IMR-90 (cell line): ENCODE measurements at regions not wholly inside any gene's neighbourhood (a gene's known extent, or its start where the extent isn't known, plus 50 kb on each side); places are given as distances from the start of the nearest gene placed in this dataset.
A peak's percentile ranks its signal among the peaks of the same experiment; 100 is the strongest.

ENCODE experiments used
- ATAC-seq: fragments of 200-7000 bp; cut with Tn5 transposase; 2 replicates; pipeline ENCODE4 v1.9.1; 2020; ENCODE audit warnings: low read depth, mild to moderate bottlenecking, moderate library complexity
- BruUV-seq: library from RNA; stranded (reverse); fragments of 400-500 nt; replicated peaks from 2 replicates; lab custom pipeline; 2021; lab: Mats Ljungman, UMichigan
- CTCF ChIA-PET: fragments of 300-600 bp; formaldehyde crosslinking; extraction: SDS; loops from one replicate; lab custom pipeline; 2021; ENCODE audit warnings: antibody characterized with exemption; lab: Yijun Ruan, JAX
- POLR2A ChIA-PET: fragments of 300-600 bp; sonication (Branson Sonifier 250); formaldehyde crosslinking; loops from one replicate; lab custom pipeline; 2022; ENCODE audit warnings: antibody characterized with exemption; ENCODE audit not compliant: unreplicated experiment; lab: Charles Lee
- DNase-seq: peaks from one replicate; pipeline ENCODE4 v3.0.0; 2013
- H2AFZ ChIP-seq: replicated peaks from 2 replicates; pipeline ENCODE3; 2013; ENCODE audit warnings: low read length, mild to moderate bottlenecking; ENCODE audit not compliant: poor library complexity
- H2AK5ac ChIP-seq: 2 replicates; pipeline ENCODE4 v1.6.1; 2013; ENCODE audit warnings: low read depth, low read length, inconsistent platforms
- H2AK9ac ChIP-seq: replicated peaks from 2 replicates; pipeline ENCODE3; 2013; ENCODE audit warnings: mild to moderate bottlenecking, low read depth, low read length, moderate library complexity; ENCODE audit not compliant: poor library complexity
- H2BK120ac ChIP-seq: 2 replicates; pipeline ENCODE4 v1.6.1; 2013; ENCODE audit warnings: low read depth, low read length, inconsistent platforms
- H2BK15ac ChIP-seq: 3 replicates; pipeline ENCODE4 v1.6.1; 2013; ENCODE audit warnings: low read depth, low read length, inconsistent platforms
- H2BK20ac ChIP-seq: 2 replicates; pipeline ENCODE4 v1.6.1; 2013; ENCODE audit warnings: low read depth, mild to moderate bottlenecking, inconsistent platforms, low read length, moderate library complexity
- H2BK5ac ChIP-seq: 2 replicates; pipeline ENCODE4 v1.6.1; 2013; ENCODE audit warnings: mild to moderate bottlenecking, low read depth, low read length, inconsistent platforms; ENCODE audit not compliant: poor library complexity, severe bottlenecking
- H3K14ac ChIP-seq: replicated peaks from 2 replicates; pipeline ENCODE4 v1.6.1; 2013; ENCODE audit warnings: low read depth, low read length, inconsistent platforms
- H3K18ac ChIP-seq: 2 replicates; pipeline ENCODE4 v1.6.1; 2013; ENCODE audit warnings: low read depth, low read length, control low read depth
- H3K23ac ChIP-seq: 2 replicates; pipeline ENCODE4 v1.6.1; 2013; ENCODE audit warnings: low read depth, low read length, inconsistent platforms
- H3K27ac ChIP-seq: 2 replicates; pipeline ENCODE4 v1.5.1; 2013; ENCODE audit warnings: mild to moderate bottlenecking, control low read depth, low read length; ENCODE audit not compliant: insufficient read depth
- H3K27me3 ChIP-seq: 2 replicates; pipeline ENCODE4 v1.6.1; 2013; ENCODE audit warnings: low read length; ENCODE audit not compliant: control insufficient read depth, insufficient read depth
- H3K36me3 ChIP-seq: 2 replicates; pipeline ENCODE4 v1.6.1; 2013; ENCODE audit warnings: low read length, mixed read lengths; ENCODE audit not compliant: control insufficient read depth, insufficient read depth
- H3K4ac ChIP-seq: 2 replicates; pipeline ENCODE4 v1.6.1; 2013; ENCODE audit warnings: low read depth, low read length, inconsistent platforms
- H3K4me1 ChIP-seq: 2 replicates; pipeline ENCODE4 v1.6.1; 2013; ENCODE audit warnings: low read length, mixed read lengths; ENCODE audit not compliant: control insufficient read depth, insufficient read depth
- H3K4me2 ChIP-seq: 2 replicates; pipeline ENCODE4 v1.6.1; 2013; ENCODE audit warnings: low read depth, mild to moderate bottlenecking, control low read depth, low read length, moderate library complexity
- H3K4me3 ChIP-seq: 2 replicates; pipeline ENCODE4 v1.5.1; 2013; ENCODE audit warnings: low read depth, mild to moderate bottlenecking, control low read depth, low read length, moderate library complexity; ENCODE audit not compliant: insufficient read depth
- H3K56ac ChIP-seq: 2 replicates; pipeline ENCODE4 v1.6.1; 2013; ENCODE audit warnings: low read length, inconsistent platforms; ENCODE audit not compliant: insufficient read depth; ENCODE audit errors: extremely low read depth
- H3K79me1 ChIP-seq, 2 experiments: 2 replicates each; pipeline ENCODE4 v1.6.1; 2013; ENCODE audit warnings: low read length in 2 of 2, inconsistent platforms in 1 of 2, low read depth in 1 of 2
- H3K9ac ChIP-seq: 2 replicates; pipeline ENCODE4 v1.6.1; 2013; ENCODE audit warnings: low read depth, low read length, control low read depth
- H3K9me1 ChIP-seq: 2 replicates; pipeline ENCODE4 v1.6.1; 2013; ENCODE audit warnings: low read length, inconsistent platforms; ENCODE audit not compliant: insufficient read depth
- H3K9me3 ChIP-seq: 2 replicates; pipeline ENCODE4 v1.6.1; 2013; ENCODE audit warnings: low read length; ENCODE audit not compliant: control insufficient read depth, insufficient read depth
- H4K20me1 ChIP-seq: 2 replicates; pipeline ENCODE4 v1.6.1; 2013; ENCODE audit warnings: low read length, inconsistent platforms; ENCODE audit not compliant: insufficient read depth
- H4K5ac ChIP-seq: 2 replicates; pipeline ENCODE4 v1.6.1; 2013; ENCODE audit warnings: mild to moderate bottlenecking, low read depth, low read length, control low read depth
- H4K8ac ChIP-seq, 2 experiments: 2 replicates each; pipeline ENCODE4 v1.6.1; 2013; ENCODE audit warnings: low read depth in 2 of 2, low read length in 2 of 2, control low read depth in 1 of 2, inconsistent platforms in 1 of 2
- H4K91ac ChIP-seq: 2 replicates; pipeline ENCODE4 v1.6.1; 2013; ENCODE audit warnings: low read depth, low read length, inconsistent platforms; ENCODE audit not compliant: insufficient read depth
- MAFK ChIP-seq: IDR thresholded peaks from 2 replicates; pipeline ENCODE4 v1.6.1; 2012; ENCODE audit warnings: low read depth, low read length, improper control_type of control experiment
- MXI1 ChIP-seq: IDR thresholded peaks from 2 replicates; pipeline ENCODE4 v1.6.1; 2012; ENCODE audit warnings: low read depth, mild to moderate bottlenecking, low read length, moderate library complexity, borderline replicate concordance
- NFE2L2 ChIP-seq: fragments of 150-350 bp; IDR thresholded peaks from 2 replicates; pipeline ENCODE4 v1.6.1; 2016; ENCODE audit warnings: low read depth, mild to moderate bottlenecking, low read length
- RAD21 ChIP-seq: IDR thresholded peaks from 2 replicates; pipeline ENCODE4 v1.6.1; 2012; ENCODE audit warnings: low read length, improper control_type of control experiment
- SMC3 ChIP-seq: fragments of 150-350 bp; IDR thresholded peaks from 2 replicates; pipeline ENCODE4 v1.6.1; 2016; ENCODE audit warnings: low read depth, mild to moderate bottlenecking, antibody characterized with exemption, low read length, moderate library complexity
- WGBS, 2 experiments: methylation state at CpG; one replicate each; pipeline versions ENCODE4 v1.1.5 to v1.1.7; 2013; ENCODE audit warnings: missing lambda C conversion rate in 2 of 2; ENCODE audit not compliant: insufficient read length in 1 of 2; ENCODE audit errors: extremely low coverage in 2 of 2; 5-methylcytosine and 5-hydroxymethylcytosine counted together
- dilution Hi-C: fragments of 300-500 bp; cut with HindIII; formaldehyde crosslinking; loops from one replicate; pipeline ENCODE4 v1.14.3; 2018; ENCODE audit warnings: low sequenced_read_pairs; ENCODE audit not compliant: unreplicated experiment
- in situ Hi-C: fragments of 300-500 bp; cut with MboI; formaldehyde crosslinking; loops from 3 replicates; pipeline ENCODE4 v1.14.3; 2019; ENCODE audit warnings: low sequenced_read_pairs, inconsistent platforms, mixed read lengths
- intact Hi-C: fragments of 100-400 bp; cut with micrococcal nuclease; formaldehyde crosslinking; loops from 2 replicates; pipeline ENCODE4 v1.10.0; 2022
- TF ChIP-seq, protein P1 (sequence below): conservative IDR thresholded peaks from 2 replicates; pipeline ENCODE4 v1.5.1; 2012; ENCODE audit warnings: mild to moderate bottlenecking, low read depth, low read length, improper control_type of control experiment
- TF ChIP-seq, protein P2 (sequence below): fragments of 150-350 bp; IDR thresholded peaks from 2 replicates; pipeline ENCODE4 v1.6.1; 2017; ENCODE audit warnings: mild to moderate bottlenecking, antibody characterized with exemption, low read length, low read depth

DNA sequence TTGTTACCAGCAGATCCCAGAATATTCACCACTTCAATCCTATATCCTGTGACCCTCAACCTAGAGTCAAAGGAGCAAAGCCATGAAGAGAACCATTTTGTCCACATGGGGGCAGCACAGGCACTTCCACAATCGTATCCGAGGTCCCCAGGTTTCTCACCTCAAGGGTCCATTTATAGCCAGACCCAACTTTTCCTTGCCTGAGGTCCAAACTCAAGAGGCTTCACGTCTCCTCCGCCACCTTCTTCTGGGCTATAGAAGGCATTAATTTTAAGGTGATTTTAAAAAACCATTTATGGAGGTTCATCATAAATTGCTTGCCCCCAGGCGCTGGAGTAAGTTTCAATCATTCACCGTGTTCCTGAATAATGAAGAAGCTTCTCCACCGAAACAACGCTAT, 111.6 kb upstream of the NABP1 start:
- POLR2A ChIA-PET: interaction anchor here (1.0 to 1.3 kb wide), 3 partner anchors 72 to 113 kb away, joined by 3 to 6 read pairs (median 5); partner anchors contain the start of gene NABP1
- Histone ChIP-seq H3K27me3 (peaks cover 2% of the 10 kb centered on the region), H4K8ac (peak overlapping the region in 1 of 2 experiments; percentile 37; a peak in 1 of 4 replicates), H3K9ac (no peak overlapping the region), H3K4ac (0 out of 2 replicates have a peak overlapping the region, but pooled peaks have one; percentile 46), H2BK120ac (peak overlapping the region; percentile 57), H3K79me1 (no peaks in the 10 kb centered on the region; a peak in 1 of 4 replicates), H3K9me1 (no peaks in the 10 kb centered on the region), H2AFZ (no peak overlapping the region), H2BK15ac (peak overlapping the region; percentile 35; the same call in 1 of the 3 replicates), H3K27ac (no peak overlapping the region), H3K4me3 (no peak overlapping the region), H2AK5ac (no peak overlapping the region), H3K4me2 (no peak overlapping the region), H4K20me1 (no peaks in the 10 kb centered on the region), H3K14ac (no peak overlapping the region), H2BK20ac (no peak overlapping the region), H3K9me3 (no peaks in the 10 kb centered on the region), H2AK9ac (no peak overlapping the region), H3K36me3 (no peaks in the 10 kb centered on the region), H3K23ac (no peak overlapping the region), H3K4me1 (no peaks in the 10 kb centered on the region), H3K56ac (no peak overlapping the region), H4K91ac (peak overlapping the region; percentile 21; the same call in 1 of the 2 replicates), H4K5ac (no peak overlapping the region), H3K18ac (no peak overlapping the region), H2BK5ac (no peak overlapping the region)
- no CpG with 5 or more reads among the region's 8 CpGs for WGBS, 2 experiments
- intact Hi-C loops (loop anchor here (1.0 to 5.0 kb wide), 4 partner anchors 125 to 720 kb away; no protein-coding TSS in a partner anchor), in situ Hi-C loops (loop anchor here (5.0 to 10.0 kb wide), 2 partner anchors 248 to 591 kb away; no protein-coding TSS in a partner anchor), dilution Hi-C loops (no loop called here)
- DNase-seq: peak; percentile 59
- TF ChIP-seq NFE2L2 (no peak), MAFK (no peak), SMC3 (peak; percentile 82), MXI1 (no peak), RAD21 (peak; percentile 84)
- TF ChIP-seq, protein P1, sequence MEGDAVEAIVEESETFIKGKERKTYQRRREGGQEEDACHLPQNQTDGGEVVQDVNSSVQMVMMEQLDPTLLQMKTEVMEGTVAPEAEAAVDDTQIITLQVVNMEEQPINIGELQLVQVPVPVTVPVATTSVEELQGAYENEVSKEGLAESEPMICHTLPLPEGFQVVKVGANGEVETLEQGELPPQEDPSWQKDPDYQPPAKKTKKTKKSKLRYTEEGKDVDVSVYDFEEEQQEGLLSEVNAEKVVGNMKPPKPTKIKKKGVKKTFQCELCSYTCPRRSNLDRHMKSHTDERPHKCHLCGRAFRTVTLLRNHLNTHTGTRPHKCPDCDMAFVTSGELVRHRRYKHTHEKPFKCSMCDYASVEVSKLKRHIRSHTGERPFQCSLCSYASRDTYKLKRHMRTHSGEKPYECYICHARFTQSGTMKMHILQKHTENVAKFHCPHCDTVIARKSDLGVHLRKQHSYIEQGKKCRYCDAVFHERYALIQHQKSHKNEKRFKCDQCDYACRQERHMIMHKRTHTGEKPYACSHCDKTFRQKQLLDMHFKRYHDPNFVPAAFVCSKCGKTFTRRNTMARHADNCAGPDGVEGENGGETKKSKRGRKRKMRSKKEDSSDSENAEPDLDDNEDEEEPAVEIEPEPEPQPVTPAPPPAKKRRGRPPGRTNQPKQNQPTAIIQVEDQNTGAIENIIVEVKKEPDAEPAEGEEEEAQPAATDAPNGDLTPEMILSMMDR: peak; percentile 76
- TF ChIP-seq, protein P2, sequence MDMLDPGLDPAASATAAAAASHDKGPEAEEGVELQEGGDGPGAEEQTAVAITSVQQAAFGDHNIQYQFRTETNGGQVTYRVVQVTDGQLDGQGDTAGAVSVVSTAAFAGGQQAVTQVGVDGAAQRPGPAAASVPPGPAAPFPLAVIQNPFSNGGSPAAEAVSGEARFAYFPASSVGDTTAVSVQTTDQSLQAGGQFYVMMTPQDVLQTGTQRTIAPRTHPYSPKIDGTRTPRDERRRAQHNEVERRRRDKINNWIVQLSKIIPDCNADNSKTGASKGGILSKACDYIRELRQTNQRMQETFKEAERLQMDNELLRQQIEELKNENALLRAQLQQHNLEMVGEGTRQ: no peak
- peak; percentile 77 for ATAC-seq
- CTCF ChIA-PET: interaction anchor here (0.6 to 2.1 kb wide), 5 partner anchors 72 to 402 kb away, joined by 3 to 10 read pairs (median 3); no protein-coding TSS in a partner anchor
- BruUV-seq: no TSS peak
